H1 (cell line): ENCODE measurements at regions not wholly inside any gene's neighbourhood (a gene's known extent, or its start where the extent isn't known, plus 50 kb on each side); places are given as distances from the start of the nearest gene placed in this dataset.

Experiments used
- CHD7 ChIP-seq: fragments of 300-600 bp; sonication (generic); IDR thresholded peaks from 2 replicates; pipeline ENCODE4 v1.7.1; 2012; ENCODE audit warnings: low read length, moderate library complexity, mild to moderate bottlenecking, inconsistent platforms; ENCODE audit not compliant: insufficient replicate concordance
- TBP ChIP-seq: IDR thresholded peaks from 2 replicates; pipeline ENCODE4 v1.6.1; 2011; ENCODE audit warnings: low read depth, low read length, improper control_type of control experiment
- YY1 ChIP-seq: IDR thresholded peaks from 2 replicates; pipeline ENCODE4 v1.6.1; 2011; ENCODE audit warnings: low read depth, mild to moderate bottlenecking, low read length

DNA sequence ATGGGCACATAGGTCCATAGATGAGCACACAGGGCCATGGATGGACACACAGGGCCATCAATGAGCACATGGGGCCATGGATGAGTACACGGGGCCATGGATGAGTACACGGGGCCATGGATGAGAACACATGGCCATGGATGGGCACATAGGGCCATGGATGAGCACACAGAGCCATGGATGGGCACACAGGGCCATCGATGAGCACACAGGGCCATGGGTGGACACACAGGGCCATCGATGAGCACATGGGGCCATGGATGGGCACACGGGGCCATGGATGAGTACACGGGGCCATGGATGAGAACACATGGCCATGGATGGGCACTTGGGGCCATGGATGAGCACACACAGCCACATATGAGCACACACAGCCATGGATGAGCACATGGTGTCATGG lies 192.6 kb upstream of the HDAC4 start (continued):
- no peak for TF ChIP-seq CHD7
- TF ChIP-seq TBP = no peak
- TF ChIP-seq YY1 = no peak
